ENCODE measurements at regions not wholly inside any gene's neighbourhood (a gene's known extent, or its start where the extent isn't known, plus 50 kb on each side); places are given as distances from the start of the nearest gene placed in this dataset.
"Not testable (repeated sequence)": the region's sequence is repeated elsewhere in the genome, so short reads cannot be mapped to it uniquely, and the experiment has no call there.

- no peak for ATAC-seq
- no peak for DNase-seq
These were observed 246.9 kb upstream of the MKLN1 start for GRCh38 chr7:131080754-131081153.

- DNase-seq (no peak), ATAC-seq (no peak)
These were observed 246.4 kb upstream of the MKLN1 start for GRCh38 chr7:131081308-131081707.

- DNase-seq, result no peak
- ATAC-seq, result no peak
These were observed 243.9 kb upstream of the MKLN1 start for GRCh38 chr7:131083781-131084180.

GRCh38 chr7:131084336-131084735, 243.3 kb upstream of the MKLN1 start:
- not testable (repeated sequence) for ATAC-seq, DNase-seq

- no peak for ATAC-seq
- DNase-seq, result no peak
These were observed 239.7 kb upstream of the MKLN1 start for GRCh38 chr7:131087756-131088658.

GRCh38 chr7:131090188-131090587, 237.5 kb upstream of the MKLN1 start:
- no peak for DNase-seq
- peak; percentile 49 for ATAC-seq

- ATAC-seq, result no peak
- DNase-seq, result no peak
These were observed 236.6 kb upstream of the MKLN1 start for GRCh38 chr7:131090886-131091692.

- DNase-seq (no peak), ATAC-seq (no peak)
These were observed 233.0 kb upstream of the MKLN1 start for GRCh38 chr7:131094685-131095084.

- DNase-seq, result no peak
- ATAC-seq, result no peak
These were observed 232.3 kb upstream of the MKLN1 start for GRCh38 chr7:131095346-131095745.

GRCh38 chr7:131096267-131096927, 231.3 kb upstream of the MKLN1 start:
- no peak for DNase-seq
- no peak for ATAC-seq

- ATAC-seq (peak; percentile 31), DNase-seq (no peak)
These were observed 229.9 kb upstream of the MKLN1 start for GRCh38 chr7:131097662-131098376.

GRCh38 chr7:131098527-131098926, 229.1 kb upstream of the MKLN1 start:
- ATAC-seq, result no peak
- no peak for DNase-seq

GRCh38 chr7:131100357-131101054, 227.2 kb upstream of the MKLN1 start:
- peak; percentile 25 for ATAC-seq
- no peak for DNase-seq

GRCh38 chr7:131103997-131104396, 223.7 kb upstream of the MKLN1 start:
- DNase-seq (no peak), ATAC-seq (no peak)

- ATAC-seq, result no peak
- DNase-seq, result no peak
These were observed 222.9 kb upstream of the MKLN1 start for GRCh38 chr7:131104596-131105293.

- no peak for DNase-seq
- ATAC-seq, result peak; percentile 1
These were observed 222.3 kb upstream of the MKLN1 start for GRCh38 chr7:131105294-131105798.

- peak; percentile 89 for DNase-seq
- ATAC-seq, result peak; percentile 74
These were observed 221.6 kb upstream of the MKLN1 start for GRCh38 chr7:131105799-131106680.

- ATAC-seq, result peak; percentile 5
- peak; percentile 60 for DNase-seq
These were observed 220.9 kb upstream of the MKLN1 start for GRCh38 chr7:131106681-131107336.

All from stimulated activated naive CD8-positive, alpha-beta T cell treated with anti-CD3 and anti-CD28 coated beads, Interleukin-15, Interleukin-2, amounts not matched to agents 100 U/mL and 50 U/mL, for 24 hours (primary cell).